ENCODE measurements at regions not wholly inside any gene's neighbourhood (a gene's known extent, or its start where the extent isn't known, plus 50 kb on each side); places are given as distances from the start of the nearest gene placed in this dataset.

DNA sequence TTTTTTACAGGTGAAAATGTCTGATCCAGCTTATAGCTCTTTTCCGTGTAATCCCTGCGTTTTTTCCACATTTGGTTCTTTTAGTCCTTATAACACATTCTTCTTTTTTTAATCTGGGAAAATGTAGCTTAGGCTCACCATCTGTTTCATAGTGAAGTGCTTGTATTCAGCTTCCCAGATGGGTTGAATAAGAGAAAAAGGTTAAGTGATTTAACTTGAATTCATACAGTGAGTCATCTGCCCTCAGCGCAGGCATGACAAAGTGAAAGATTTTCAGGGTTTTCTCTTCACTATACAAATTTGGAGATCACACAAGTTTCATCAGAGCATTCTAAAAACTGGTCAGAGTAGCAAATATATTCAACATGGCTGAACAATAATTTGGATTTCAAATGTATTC, 224.8 kb downstream of the SPRY2 start:
- TF ChIP-seq GATA2 (IDR thresholded peaks at IDR 0.05; ENCODE audit: low read depth, low read length): no peak
- no peak for TF ChIP-seq GATA3 (IDR thresholded peaks at IDR 0.05; ENCODE audit: low read depth, low read length)
